Calu3 (cell line): ENCODE measurements at regions not wholly inside any gene's neighbourhood (a gene's known extent, or its start where the extent isn't known, plus 50 kb on each side); places are given as distances from the start of the nearest gene placed in this dataset.

Source experiments
- BruUV-seq: library from RNA; stranded (reverse); fragments of 400-500 nt; replicated peaks from 2 replicates; lab custom pipeline; 2021; lab: Mats Ljungman, UMichigan
- CTCF ChIA-PET: fragments of 300-600 bp; sonication (Branson Sonifier 250); formaldehyde crosslinking; loops from one replicate; lab custom pipeline; 2022; ENCODE audit warnings: antibody characterized with exemption; lab: Charles Lee
- DNase-seq: peaks from one replicate; pipeline ENCODE4 v3.0.0; 2022
- H3K27ac Mint-ChIP-seq: one replicate; pipeline ENCODE4 v1.8.0; 2022; ENCODE audit warnings: mixed read lengths; ENCODE audit not compliant: unreplicated experiment
- H3K27me3 Mint-ChIP-seq: one replicate; pipeline ENCODE4 v1.8.0; 2022; ENCODE audit warnings: mixed read lengths; ENCODE audit not compliant: unreplicated experiment
- H3K36me3 Mint-ChIP-seq: one replicate; pipeline ENCODE4 v1.8.0; 2022; ENCODE audit warnings: mild to moderate bottlenecking, moderate library complexity, mixed read lengths; ENCODE audit not compliant: insufficient read depth, unreplicated experiment
- H3K4me1 Mint-ChIP-seq: one replicate; pipeline ENCODE4 v1.8.0; 2022; ENCODE audit warnings: mild to moderate bottlenecking, low read depth, mixed read lengths; ENCODE audit not compliant: unreplicated experiment
- H3K4me3 Mint-ChIP-seq: one replicate; pipeline ENCODE4 v1.8.0; 2022; ENCODE audit warnings: mild to moderate bottlenecking, low read depth, moderate library complexity, mixed read lengths; ENCODE audit not compliant: unreplicated experiment
- H3K9me3 Mint-ChIP-seq: one replicate; pipeline ENCODE4 v1.8.0; 2022; ENCODE audit warnings: low read depth, mixed read lengths; ENCODE audit not compliant: unreplicated experiment
- intact Hi-C: fragments of 100-400 bp; cut with micrococcal nuclease; formaldehyde crosslinking; loops from one replicate; pipeline ENCODE4 v1.10.0; 2022; ENCODE audit not compliant: unreplicated experiment
- TF ChIP-seq, protein P1 (sequence below): fragments of 200-600 bp; IDR thresholded peaks from one replicate; pipeline ENCODE4 v1.8.0; 2022; ENCODE audit warnings: antibody characterized with exemption; ENCODE audit not compliant: unreplicated experiment

DNA sequence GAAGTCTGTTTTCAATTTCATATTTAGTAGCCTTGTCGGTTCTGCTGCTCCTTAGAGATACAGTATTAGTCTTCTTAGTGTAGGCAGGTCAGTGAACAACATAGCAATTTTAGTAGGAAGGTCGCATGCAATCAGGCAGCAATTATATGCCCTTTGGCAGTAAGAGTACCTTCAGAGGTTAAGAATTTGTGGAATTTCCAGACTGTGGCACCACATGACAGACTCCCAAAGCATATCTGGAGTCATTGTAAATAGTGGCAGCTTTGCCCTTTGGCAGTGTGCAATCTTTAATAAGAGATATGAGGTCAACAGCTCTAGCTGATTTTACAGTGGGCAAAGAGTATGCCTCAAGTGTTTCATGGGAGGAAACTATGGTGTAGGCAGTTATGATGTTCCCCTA lies 1532.5 kb upstream of the CADM2 start:
- DNase-seq = no peak
- Mint-ChIP-seq H3K4me1 (no peaks in the 10 kb centered on the region), H3K9me3 (no peaks in the 10 kb centered on the region), H3K27me3 (no peaks in the 10 kb centered on the region), H3K4me3 (no peak overlapping the region), H3K27ac (no peak overlapping the region), H3K36me3 (no peaks in the 10 kb centered on the region)
- BruUV-seq = no TSS peak
- intact Hi-C loops = no loop called here
- TF ChIP-seq, protein P1, sequence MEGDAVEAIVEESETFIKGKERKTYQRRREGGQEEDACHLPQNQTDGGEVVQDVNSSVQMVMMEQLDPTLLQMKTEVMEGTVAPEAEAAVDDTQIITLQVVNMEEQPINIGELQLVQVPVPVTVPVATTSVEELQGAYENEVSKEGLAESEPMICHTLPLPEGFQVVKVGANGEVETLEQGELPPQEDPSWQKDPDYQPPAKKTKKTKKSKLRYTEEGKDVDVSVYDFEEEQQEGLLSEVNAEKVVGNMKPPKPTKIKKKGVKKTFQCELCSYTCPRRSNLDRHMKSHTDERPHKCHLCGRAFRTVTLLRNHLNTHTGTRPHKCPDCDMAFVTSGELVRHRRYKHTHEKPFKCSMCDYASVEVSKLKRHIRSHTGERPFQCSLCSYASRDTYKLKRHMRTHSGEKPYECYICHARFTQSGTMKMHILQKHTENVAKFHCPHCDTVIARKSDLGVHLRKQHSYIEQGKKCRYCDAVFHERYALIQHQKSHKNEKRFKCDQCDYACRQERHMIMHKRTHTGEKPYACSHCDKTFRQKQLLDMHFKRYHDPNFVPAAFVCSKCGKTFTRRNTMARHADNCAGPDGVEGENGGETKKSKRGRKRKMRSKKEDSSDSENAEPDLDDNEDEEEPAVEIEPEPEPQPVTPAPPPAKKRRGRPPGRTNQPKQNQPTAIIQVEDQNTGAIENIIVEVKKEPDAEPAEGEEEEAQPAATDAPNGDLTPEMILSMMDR = no peak
- CTCF ChIA-PET = no interaction called here

DNA sequence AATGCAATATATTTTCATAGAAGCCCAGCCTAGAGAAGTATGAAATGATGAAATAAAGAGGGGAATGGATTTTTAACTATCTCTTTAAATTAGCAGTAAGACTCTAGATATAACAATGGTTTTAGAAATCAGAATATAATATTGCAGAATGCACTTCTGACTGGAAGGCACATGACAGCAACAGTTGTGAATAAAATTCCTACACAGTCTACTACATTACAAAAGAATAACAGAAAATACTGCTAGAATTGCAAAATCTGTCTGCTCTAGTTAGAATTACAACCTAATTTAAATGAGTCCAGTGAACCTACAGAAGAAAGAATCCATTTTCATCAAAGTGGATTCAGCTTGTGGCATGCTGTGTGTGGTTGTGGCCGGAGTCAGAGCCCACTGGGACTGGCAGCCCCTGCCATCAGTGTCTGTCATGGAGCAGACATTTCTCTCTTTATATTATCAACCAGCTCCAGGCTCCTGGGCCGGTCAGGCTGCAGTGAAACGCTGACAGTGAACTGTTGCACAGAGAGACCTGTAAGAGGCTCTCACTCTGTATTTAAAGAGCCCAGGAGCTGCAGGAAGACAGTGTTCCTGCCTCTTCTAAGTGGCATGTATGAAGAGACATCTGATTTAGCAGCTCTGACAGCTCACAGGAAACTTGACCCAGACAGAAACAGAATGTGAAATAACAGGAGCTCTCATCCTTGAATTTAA lies 1523.8 kb upstream of the CADM2 start:
- intact Hi-C loops = loop anchor here (5.0 kb wide), 1 partner anchor 558 kb away; no protein-coding TSS in a partner anchor
- Mint-ChIP-seq H3K36me3 (no peaks in the 10 kb centered on the region), H3K9me3 (no peaks in the 10 kb centered on the region), H3K27ac (no peak overlapping the region), H3K4me1 (no peaks in the 10 kb centered on the region), H3K27me3 (no peaks in the 10 kb centered on the region), H3K4me3 (no peak overlapping the region)
- peak; percentile 5 for DNase-seq
- BruUV-seq = no TSS peak
- TF ChIP-seq, protein P1 = no peak
- CTCF ChIA-PET = no interaction called here

DNA sequence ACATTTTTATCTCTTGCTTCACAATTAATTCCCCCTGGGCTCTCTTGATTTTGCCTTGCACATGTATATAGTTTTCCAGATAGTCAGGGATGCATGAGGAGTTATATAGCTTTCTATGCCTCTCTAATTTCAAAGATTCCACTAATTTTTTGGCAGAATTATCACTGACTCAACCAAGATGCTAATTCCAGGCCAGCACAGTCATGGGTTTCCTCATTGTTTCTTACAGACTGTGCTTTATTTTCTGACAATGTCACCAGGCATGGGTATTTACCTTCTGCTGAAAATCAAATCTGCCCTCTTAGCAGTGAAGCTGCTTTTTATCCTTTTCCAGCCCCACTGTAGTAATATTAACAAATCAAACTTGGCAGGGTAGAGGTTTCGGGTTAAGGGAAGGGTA lies 1520.6 kb upstream of the CADM2 start:
- no TSS peak for BruUV-seq
- Mint-ChIP-seq H3K27ac (no peak overlapping the region), H3K4me3 (no peak overlapping the region), H3K27me3 (no peaks in the 10 kb centered on the region), H3K4me1 (no peaks in the 10 kb centered on the region), H3K36me3 (no peaks in the 10 kb centered on the region), H3K9me3 (no peaks in the 10 kb centered on the region)
- no peak for DNase-seq
- CTCF ChIA-PET = no interaction called here
- intact Hi-C loops = loop anchor here (5.0 kb wide), 1 partner anchor 561 kb away; no protein-coding TSS in a partner anchor
- TF ChIP-seq, protein P1 = no peak

- Mint-ChIP-seq H3K4me1 (no peaks in the 10 kb centered on the region), H3K27ac (no peak overlapping the region), H3K4me3 (no peak overlapping the region), H3K27me3 (no peaks in the 10 kb centered on the region), H3K36me3 (no peaks in the 10 kb centered on the region), H3K9me3 (no peaks in the 10 kb centered on the region)
- CTCF ChIA-PET = no interaction called here
- no TSS peak for BruUV-seq
- TF ChIP-seq, protein P1 = no peak
- intact Hi-C loops = no loop called here
- DNase-seq = no peak
These were observed 1505.7 kb upstream of the CADM2 start for GRCh38 chr3:83453056-83453455.
